MM.1S (cell line): ENCODE measurements at regions not wholly inside any gene's neighbourhood (a gene's known extent, or its start where the extent isn't known, plus 50 kb on each side); places are given as distances from the start of the nearest gene placed in this dataset.
"Not testable (repeated sequence)": the region's sequence is repeated elsewhere in the genome, so short reads cannot be mapped to it uniquely, and the experiment has no call there.

ENCODE experiments used
- DNase-seq: peaks from one replicate; pipeline ENCODE4 v3.0.0-alpha.2; 2015
- H2AFZ ChIP-seq: fragments of 300-600 bp; sonication (generic); 2 replicates; pipeline ENCODE4 v1.6.0; 2016; ENCODE audit warnings: antibody characterized with exemption, low read length
- H3F3A ChIP-seq: fragments of 300-600 bp; sonication (generic); 2 replicates; pipeline ENCODE4 v1.6.1; 2016; ENCODE audit warnings: mild to moderate bottlenecking, antibody characterized with exemption, low read length, moderate library complexity, mixed read lengths; ENCODE audit not compliant: insufficient read depth
- H3K27ac ChIP-seq: fragments of 300-600 bp; sonication (generic); 2 replicates; pipeline ENCODE4 v1.5.1; 2016; ENCODE audit warnings: mild to moderate bottlenecking, low read length
- H3K27me3 ChIP-seq: fragments of 300-600 bp; sonication (generic); replicated peaks from 2 replicates; pipeline ENCODE4 v1.6.0; 2016; ENCODE audit warnings: low read length; ENCODE audit not compliant: insufficient read depth
- H3K36me3 ChIP-seq: fragments of 300-600 bp; sonication (generic); replicated peaks from 2 replicates; pipeline ENCODE4 v1.6.1; 2016; ENCODE audit warnings: mild to moderate bottlenecking, low read length, mixed read lengths; ENCODE audit not compliant: insufficient read depth
- H3K4me1 ChIP-seq: fragments of 300-600 bp; sonication (generic); 2 replicates; pipeline ENCODE4 v1.6.1; 2016; ENCODE audit warnings: low read length, mixed read lengths
- H3K4me2 ChIP-seq: fragments of 300-600 bp; sonication (generic); 2 replicates; pipeline ENCODE4 v1.6.0; 2016; ENCODE audit warnings: low read depth, low read length
- H3K4me3 ChIP-seq: fragments of 300-600 bp; sonication (generic); 2 replicates; pipeline ENCODE4 v1.5.1; 2016; ENCODE audit warnings: low read length, mixed read lengths
- H3K79me2 ChIP-seq: fragments of 300-600 bp; sonication (generic); 2 replicates; pipeline ENCODE4 v1.6.1; 2016; ENCODE audit warnings: mixed run types, low read length, mixed read lengths
- H3K9ac ChIP-seq: fragments of 300-600 bp; sonication (generic); 2 replicates; pipeline ENCODE4 v1.6.1; 2016; ENCODE audit warnings: low read length, mixed read lengths
- H3K9me2 ChIP-seq: fragments of 300-600 bp; sonication (generic); replicated peaks from 2 replicates; pipeline ENCODE4 v1.6.1; 2016; ENCODE audit warnings: mild to moderate bottlenecking, low read length, mixed read lengths; ENCODE audit not compliant: insufficient read depth
- H3K9me3 ChIP-seq: fragments of 300-600 bp; sonication (generic); replicated peaks from 2 replicates; pipeline ENCODE4 v1.6.1; 2016; ENCODE audit warnings: mild to moderate bottlenecking, low read length, mixed read lengths; ENCODE audit not compliant: insufficient read depth
- H4K20me1 ChIP-seq: fragments of 300-600 bp; sonication (generic); 2 replicates; pipeline ENCODE4 v1.6.1; 2016; ENCODE audit warnings: mild to moderate bottlenecking, low read length, moderate library complexity, mixed read lengths; ENCODE audit not compliant: insufficient read depth
- EZH2 ChIP-seq: fragments of 300-600 bp; sonication (generic); optimal IDR thresholded peaks from 2 replicates; pipeline ENCODE3; 2017; ENCODE audit warnings: low read depth, mild to moderate bottlenecking, antibody characterized with exemption, low read length, mixed read lengths
- EZH2phosphoT487 ChIP-seq: fragments of 300-600 bp; sonication (generic); IDR thresholded peaks from 2 replicates; pipeline ENCODE4 v1.6.1; 2018; ENCODE audit warnings: antibody characterized with exemption, low read length
- TF ChIP-seq, protein P1 (sequence below): fragments of 300-600 bp; sonication (generic); IDR thresholded peaks from 2 replicates; pipeline ENCODE4 v1.5.1; 2016; ENCODE audit warnings: antibody characterized with exemption, low read length, mixed read lengths

DNA sequence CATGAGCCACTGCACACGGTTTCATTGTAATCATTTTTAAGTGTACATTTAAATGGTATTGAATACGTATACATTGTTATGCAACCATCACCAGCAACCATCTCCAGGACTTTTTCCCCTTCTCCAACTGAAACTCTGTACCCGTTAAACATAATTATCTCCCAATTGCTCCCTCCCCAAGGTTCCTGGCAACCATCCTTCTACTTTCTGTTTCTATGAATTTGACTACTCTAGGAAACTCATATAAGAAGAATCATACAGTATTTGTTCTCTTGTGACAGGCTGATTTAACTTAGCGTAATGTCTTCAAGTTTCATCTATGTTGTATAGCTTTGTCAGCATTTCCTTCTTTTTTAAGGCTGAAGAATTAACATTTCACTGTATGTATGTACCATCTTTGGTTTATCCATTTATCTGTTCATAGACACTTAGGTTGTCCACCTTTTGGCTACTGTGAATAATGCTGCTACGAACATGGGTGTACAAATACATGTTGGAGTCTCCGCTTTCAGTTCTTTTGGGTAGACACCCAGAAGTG, 223.1 kb downstream of the EFCAB11 start:
- no peaks in the 10 kb centered on the region for H3K36me3 ChIP-seq
- no peak overlapping the region for H3K4me3 ChIP-seq
- DNase-seq = no peak
- H4K20me1 ChIP-seq = no peaks in the 10 kb centered on the region
- TF ChIP-seq EZH2 = no peak
- TF ChIP-seq, protein P1, sequence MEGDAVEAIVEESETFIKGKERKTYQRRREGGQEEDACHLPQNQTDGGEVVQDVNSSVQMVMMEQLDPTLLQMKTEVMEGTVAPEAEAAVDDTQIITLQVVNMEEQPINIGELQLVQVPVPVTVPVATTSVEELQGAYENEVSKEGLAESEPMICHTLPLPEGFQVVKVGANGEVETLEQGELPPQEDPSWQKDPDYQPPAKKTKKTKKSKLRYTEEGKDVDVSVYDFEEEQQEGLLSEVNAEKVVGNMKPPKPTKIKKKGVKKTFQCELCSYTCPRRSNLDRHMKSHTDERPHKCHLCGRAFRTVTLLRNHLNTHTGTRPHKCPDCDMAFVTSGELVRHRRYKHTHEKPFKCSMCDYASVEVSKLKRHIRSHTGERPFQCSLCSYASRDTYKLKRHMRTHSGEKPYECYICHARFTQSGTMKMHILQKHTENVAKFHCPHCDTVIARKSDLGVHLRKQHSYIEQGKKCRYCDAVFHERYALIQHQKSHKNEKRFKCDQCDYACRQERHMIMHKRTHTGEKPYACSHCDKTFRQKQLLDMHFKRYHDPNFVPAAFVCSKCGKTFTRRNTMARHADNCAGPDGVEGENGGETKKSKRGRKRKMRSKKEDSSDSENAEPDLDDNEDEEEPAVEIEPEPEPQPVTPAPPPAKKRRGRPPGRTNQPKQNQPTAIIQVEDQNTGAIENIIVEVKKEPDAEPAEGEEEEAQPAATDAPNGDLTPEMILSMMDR = no peak
- no peak for TF ChIP-seq EZH2phosphoT487
- no peak overlapping the region for H3K4me2 ChIP-seq
- H3K9ac ChIP-seq = no peak overlapping the region
- no peak overlapping the region for H3K27ac ChIP-seq
- H3K9me2 ChIP-seq = no peaks in the 10 kb centered on the region
- no peak overlapping the region for H2AFZ ChIP-seq
- H3K9me3 ChIP-seq = no peaks in the 10 kb centered on the region
- no peaks in the 10 kb centered on the region for H3K79me2 ChIP-seq
- no peaks in the 10 kb centered on the region for H3F3A ChIP-seq
- no peaks in the 10 kb centered on the region for H3K27me3 ChIP-seq
- no peaks in the 10 kb centered on the region for H3K4me1 ChIP-seq

DNA sequence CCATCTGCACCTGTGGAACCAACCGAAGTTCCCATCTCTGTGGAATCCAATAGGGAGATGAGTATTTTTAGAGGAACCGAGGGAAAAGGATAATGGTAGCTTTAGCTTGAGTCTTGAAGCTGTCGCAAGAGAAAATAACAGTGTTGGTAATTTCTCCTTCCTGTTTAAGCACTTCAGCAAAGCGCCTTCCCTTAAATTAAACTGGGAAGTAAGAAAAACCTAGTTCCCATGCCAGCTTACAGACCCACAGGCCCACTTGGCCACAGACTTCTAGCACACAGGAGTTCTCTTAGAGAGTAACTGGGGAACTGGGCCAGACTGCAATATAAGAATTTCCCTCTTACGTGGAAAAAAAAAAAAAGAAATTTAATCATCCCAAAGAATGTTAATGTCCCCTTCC, 223.8 kb downstream of the EFCAB11 start:
- Histone ChIP-seq H3K9me3 (no peaks in the 10 kb centered on the region), H3K27ac (no peak overlapping the region), H3K9me2 (no peaks in the 10 kb centered on the region), H3F3A (no peaks in the 10 kb centered on the region), H3K27me3 (no peaks in the 10 kb centered on the region), H2AFZ (no peak overlapping the region), H3K79me2 (no peaks in the 10 kb centered on the region), H3K4me2 (no peak overlapping the region), H3K9ac (no peak overlapping the region), H3K36me3 (no peaks in the 10 kb centered on the region), H4K20me1 (no peaks in the 10 kb centered on the region), H3K4me1 (no peaks in the 10 kb centered on the region), H3K4me3 (no peak overlapping the region)
- TF ChIP-seq, protein P1 = no peak
- no peak for TF ChIP-seq EZH2phosphoT487
- no peak for TF ChIP-seq EZH2
- DNase-seq = no peak

DNA sequence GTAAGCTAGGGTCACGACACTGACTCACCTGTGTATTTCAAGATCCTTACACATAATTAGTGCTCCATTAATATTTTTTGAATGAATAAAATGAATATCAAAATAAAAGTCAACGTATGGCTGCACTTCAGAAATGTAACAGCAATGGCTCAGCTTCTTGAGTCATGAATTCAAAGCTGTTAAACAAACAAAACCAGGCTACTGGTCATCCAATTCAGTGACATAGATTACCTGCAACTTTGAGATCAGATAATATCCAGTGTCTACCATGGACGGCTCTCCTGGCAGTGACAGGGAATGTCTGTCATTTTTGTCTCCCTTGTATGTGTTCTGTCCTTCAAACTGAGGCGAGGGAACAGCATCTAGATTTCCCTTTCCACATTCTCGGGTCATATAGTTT, 225.6 kb downstream of the EFCAB11 start:
- H3K9me3 ChIP-seq = no peaks in the 10 kb centered on the region
- no peak overlapping the region for H3K9ac ChIP-seq
- H4K20me1 ChIP-seq = no peaks in the 10 kb centered on the region
- H3K9me2 ChIP-seq = no peaks in the 10 kb centered on the region
- H3K36me3 ChIP-seq = no peaks in the 10 kb centered on the region
- H3K27me3 ChIP-seq = no peaks in the 10 kb centered on the region
- H3K27ac ChIP-seq = no peak overlapping the region
- H3K4me1 ChIP-seq = 0 out of 2 replicates have a peak, but pooled peaks cover 5% of the 10 kb centered on the region
- no peak overlapping the region for H3K4me3 ChIP-seq
- no peak overlapping the region for H2AFZ ChIP-seq
- DNase-seq = no peak
- H3K4me2 ChIP-seq = no peak overlapping the region
- H3F3A ChIP-seq = no peaks in the 10 kb centered on the region
- no peaks in the 10 kb centered on the region for H3K79me2 ChIP-seq
- TF ChIP-seq EZH2phosphoT487 (no peak), EZH2 (no peak)
- TF ChIP-seq, protein P1 = no peak

DNA sequence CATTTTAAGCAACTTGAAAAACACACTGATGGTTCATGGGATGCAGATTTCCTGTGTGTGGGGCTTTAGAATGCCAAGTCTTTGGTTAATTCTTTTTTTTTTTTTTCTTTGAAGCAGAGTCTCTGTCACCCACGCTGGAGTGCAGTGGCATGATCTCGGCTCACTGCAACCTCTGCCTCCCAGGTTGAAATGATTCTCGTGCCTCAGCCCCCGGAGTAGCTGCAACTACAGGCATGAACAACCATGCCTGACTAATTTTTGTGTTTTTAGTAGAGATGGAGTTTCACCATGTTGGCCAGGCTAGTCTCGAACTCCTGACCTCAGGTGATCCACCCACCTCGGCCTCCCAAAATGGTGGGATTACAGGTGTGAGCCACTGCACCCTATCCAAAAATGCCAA, 228.3 kb downstream of the EFCAB11 start:
- not testable (repeated sequence) for H3K27me3 ChIP-seq, H2AFZ ChIP-seq, H3K27ac ChIP-seq, H3K9me2 ChIP-seq, H3K4me3 ChIP-seq, H4K20me1 ChIP-seq, H3K9ac ChIP-seq, DNase-seq, H3F3A ChIP-seq, H3K79me2 ChIP-seq, H3K4me1 ChIP-seq, H3K9me3 ChIP-seq, H3K4me2 ChIP-seq, H3K36me3 ChIP-seq
